Spleen (tissue), 11 donors: ENCODE measurements at regions not wholly inside any gene's neighbourhood (a gene's known extent, or its start where the extent isn't known, plus 50 kb on each side); places are given as distances from the start of the nearest gene placed in this dataset.

Experiments used
- DNase-seq: peaks from one replicate; pipeline ENCODE4 v3.0.0-alpha.2; 2020
- H3K27ac ChIP-seq, 8 donors: fragments of 200-600 bp; sonication (generic) in 7 of 8; 1 replicate in 4 of 8; 2 replicates in 4 of 8; pipeline versions ENCODE4 v1.5.0 to v1.8.0; 2016 to 2021; ENCODE audit warnings: inconsistent platforms in 4 of 8, mild to moderate bottlenecking in 4 of 8, moderate library complexity in 1 of 8
- H3K27me3 ChIP-seq, 7 donors: fragments of 200-600 bp; sonication (generic) in 6 of 7; replicated peaks in 1 of 7; 1 replicate in 4 of 7; 2 replicates in 3 of 7; pipeline versions ENCODE4 v1.5.0 to v1.8.0; 2016 to 2021; ENCODE audit warnings: inconsistent platforms in 3 of 7, mild to moderate bottlenecking in 1 of 7
- H3K36me3 ChIP-seq, 6 donors: fragments of 200-600 bp; sonication (generic) in 5 of 6; 1 replicate in 4 of 6; 2 replicates in 2 of 6; pipeline versions ENCODE4 v1.5.0 to v1.8.0; 2016 to 2021; ENCODE audit warnings: inconsistent platforms in 2 of 6
- H3K4me1 ChIP-seq, 6 donors: fragments of 200-600 bp; sonication (generic) in 5 of 6; 1 replicate in 3 of 6; 2 replicates in 3 of 6; pipeline versions ENCODE4 v1.5.0 to v1.8.0; 2016 to 2021; ENCODE audit warnings: inconsistent platforms in 3 of 6
- H3K4me3 ChIP-seq, 8 donors: fragments of 200-600 bp; sonication (generic) in 7 of 8; 1 replicate in 4 of 8; 2 replicates in 4 of 8; pipeline versions ENCODE4 v1.5.0 to v1.8.0; 2016 to 2021; ENCODE audit warnings: inconsistent platforms in 4 of 8, mild to moderate bottlenecking in 4 of 8, moderate library complexity in 2 of 8
- H3K9me3 ChIP-seq, 8 donors: fragments of 200-600 bp; sonication (generic) in 7 of 8; 1 replicate in 4 of 8; 2 replicates in 4 of 8; pipeline versions ENCODE4 v1.5.0 to v1.8.0; 2016 to 2021; ENCODE audit warnings: inconsistent platforms in 4 of 8
- POLR2A ChIP-seq, 3 donors: fragments of 450-650 bp; IDR thresholded peaks; one replicate each; pipeline ENCODE4 v1.5.1; 2017; ENCODE audit warnings: antibody characterized with exemption in 3 of 3, mild to moderate bottlenecking in 1 of 3
- POLR2AphosphoS5 ChIP-seq, 3 donors: sonication (generic); formaldehyde crosslinking; IDR thresholded peaks; one replicate each; pipeline ENCODE4 v1.5.1; 2017; ENCODE audit warnings: antibody characterized with exemption in 3 of 3
- WGBS, 5 donors: extraction: QIAGEN DNeasy Blood & Tissue Kit in 3 of 5; methylation state at CpG; one replicate each; pipeline versions ENCODE4 v1.1.5 to v1.1.7; 2013 to 2018; 5-methylcytosine and 5-hydroxymethylcytosine counted together
- intact Hi-C: fragments of 100-400 bp; cut with DNase I; formaldehyde crosslinking; loops from one replicate; pipeline ENCODE4 v1.15.0; 2023; ENCODE audit warnings: low total_unique reads
- TF ChIP-seq, protein P1 (sequence below), 11 experiments: fragments of 200-600 bp in 7 of 11; fragments of 450-650 bp in 4 of 11; sonication (generic) in 4 of 11; IDR thresholded peaks in 8 of 11; conservative IDR thresholded peaks in 3 of 11; 1 replicate in 7 of 11; 2 replicates in 4 of 11; pipeline versions ENCODE4 v1.4.0 to v1.8.0; 2016 to 2021; ENCODE audit warnings: antibody characterized with exemption in 11 of 11, inconsistent platforms in 4 of 11, mild to moderate bottlenecking in 1 of 11
- donor health status: healthy with polysubstance abuse.
- donor health status: DM: no; HTN: no; CAD: no; lungs with moderate emphysema.
- donor health status: DM: no; HTN: no; CAD: no.
- donor health status: Bipolar disorder and iron deficiency.
- donor health status: healthy.
- donor health status: DM: no; HTN: no; CAD: no.
- donor health status: DM: yes; HTN: yes; CAD: no.

DNA sequence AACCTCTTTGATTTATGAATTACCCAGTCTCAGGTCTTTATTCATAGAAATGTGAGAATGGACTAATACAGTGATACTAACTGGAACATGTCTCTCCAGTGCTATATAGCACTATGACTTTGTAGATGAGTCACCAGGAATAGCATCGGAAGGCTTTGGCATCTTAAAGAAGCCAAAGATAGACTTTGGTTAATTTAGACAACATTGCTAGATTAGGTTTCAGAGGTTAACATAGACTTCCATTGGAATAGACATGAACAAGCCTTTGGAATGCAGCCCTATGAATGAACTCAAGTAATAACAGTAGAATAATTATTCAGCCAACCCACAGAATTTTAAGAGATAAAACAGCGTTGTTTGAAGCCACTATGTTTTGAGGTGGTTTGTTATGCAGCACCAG lies 169.2 kb downstream of the HGF start:
- Histone ChIP-seq H3K4me1 (peaks cover 0 to 8% (median 0%) of the 10 kb centered on the region in 6 donors), H3K36me3 (no peaks in the 10 kb centered on the region), H3K27ac (no peak overlapping the region), H3K27me3 (no peaks in the 10 kb centered on the region), H3K4me3 (no peak overlapping the region), H3K9me3 (no peaks in the 10 kb centered on the region)
- no peak for DNase-seq
- no peak for TF ChIP-seq POLR2AphosphoS5 (IDR thresholded peaks at IDR 0.05)
- intact Hi-C loops, result no loop called here
- WGBS, 5 donors, result 72 to 94% (median 84%) methylated on average over 2 of the region's 2 CpGs

DNA sequence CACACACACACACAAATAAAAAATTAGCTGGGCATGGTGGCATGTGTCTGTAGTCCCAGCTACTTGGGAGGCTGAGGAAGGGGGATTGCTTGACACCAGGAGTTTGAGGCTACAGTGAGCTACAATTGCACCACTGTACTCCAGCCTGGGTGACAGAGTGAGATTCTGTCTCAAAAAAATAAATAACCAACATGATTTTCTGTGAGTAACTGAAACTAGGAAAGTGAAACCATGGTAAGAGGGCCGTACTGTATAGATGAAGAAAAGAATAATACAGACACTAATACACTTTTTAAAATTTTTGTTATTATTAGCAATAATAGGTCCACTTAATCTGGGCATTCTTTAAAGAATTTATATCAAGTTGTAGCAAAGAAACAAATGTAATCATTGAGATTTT lies 170.9 kb downstream of the HGF start:
- WGBS, 5 donors, result 81 to 92% (median 90%) methylated on average over 1 of the region's 1 CpG
- no peak for DNase-seq
- no peak overlapping the region for H3K4me3 ChIP-seq
- no peaks in the 10 kb centered on the region for H3K27me3 ChIP-seq
- H3K4me1 ChIP-seq, result no peaks in the 10 kb centered on the region
- TF ChIP-seq, protein P1, sequence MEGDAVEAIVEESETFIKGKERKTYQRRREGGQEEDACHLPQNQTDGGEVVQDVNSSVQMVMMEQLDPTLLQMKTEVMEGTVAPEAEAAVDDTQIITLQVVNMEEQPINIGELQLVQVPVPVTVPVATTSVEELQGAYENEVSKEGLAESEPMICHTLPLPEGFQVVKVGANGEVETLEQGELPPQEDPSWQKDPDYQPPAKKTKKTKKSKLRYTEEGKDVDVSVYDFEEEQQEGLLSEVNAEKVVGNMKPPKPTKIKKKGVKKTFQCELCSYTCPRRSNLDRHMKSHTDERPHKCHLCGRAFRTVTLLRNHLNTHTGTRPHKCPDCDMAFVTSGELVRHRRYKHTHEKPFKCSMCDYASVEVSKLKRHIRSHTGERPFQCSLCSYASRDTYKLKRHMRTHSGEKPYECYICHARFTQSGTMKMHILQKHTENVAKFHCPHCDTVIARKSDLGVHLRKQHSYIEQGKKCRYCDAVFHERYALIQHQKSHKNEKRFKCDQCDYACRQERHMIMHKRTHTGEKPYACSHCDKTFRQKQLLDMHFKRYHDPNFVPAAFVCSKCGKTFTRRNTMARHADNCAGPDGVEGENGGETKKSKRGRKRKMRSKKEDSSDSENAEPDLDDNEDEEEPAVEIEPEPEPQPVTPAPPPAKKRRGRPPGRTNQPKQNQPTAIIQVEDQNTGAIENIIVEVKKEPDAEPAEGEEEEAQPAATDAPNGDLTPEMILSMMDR (IDR thresholded peaks at IDR 0.05 in 8 of 11, conservative IDR thresholded peaks at IDR 0.05 in 3 of 11), result no peak
- TF ChIP-seq POLR2AphosphoS5 (IDR thresholded peaks at IDR 0.05) (no peak), POLR2A (IDR thresholded peaks at IDR 0.05) (no peak)
- H3K9me3 ChIP-seq, result no peaks in the 10 kb centered on the region
- H3K27ac ChIP-seq, result no peak overlapping the region
- no peaks in the 10 kb centered on the region for H3K36me3 ChIP-seq
- intact Hi-C loops, result no loop called here

DNA sequence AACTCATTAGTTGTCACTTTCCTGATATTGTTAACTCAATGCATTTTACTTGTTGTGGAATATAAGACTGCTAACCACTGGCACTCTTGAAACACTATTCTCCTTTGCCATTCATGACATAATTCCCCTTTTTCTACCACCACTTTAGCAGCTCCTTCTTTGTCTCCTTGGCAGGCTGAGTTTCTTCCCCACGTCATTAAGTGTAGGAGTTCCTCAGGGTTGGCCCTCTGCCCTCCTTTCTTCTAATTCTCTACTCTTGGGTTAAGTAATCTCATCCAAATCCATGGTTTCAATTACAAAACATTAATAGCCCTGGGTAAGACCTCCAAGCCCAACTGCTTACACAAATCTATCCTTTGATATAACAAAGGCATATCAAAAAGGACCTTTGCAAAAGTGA lies 175.1 kb downstream of the HGF start:
- 44 to 62% (median 56%) methylated on average over 1 of the region's 1 CpG for WGBS, 5 donors
- TF ChIP-seq, protein P1 (IDR thresholded peaks at IDR 0.05 in 8 of 11, conservative IDR thresholded peaks at IDR 0.05 in 3 of 11), result no peak
- TF ChIP-seq POLR2A (IDR thresholded peaks at IDR 0.05) (no peak), POLR2AphosphoS5 (IDR thresholded peaks at IDR 0.05) (no peak)
- Histone ChIP-seq H3K36me3 (no peaks in the 10 kb centered on the region), H3K27me3 (no peaks in the 10 kb centered on the region), H3K9me3 (no peaks in the 10 kb centered on the region), H3K4me3 (no peak overlapping the region), H3K4me1 (no peaks in the 10 kb centered on the region), H3K27ac (no peak overlapping the region)
- intact Hi-C loops, result no loop called here
- DNase-seq, result no peak

DNA sequence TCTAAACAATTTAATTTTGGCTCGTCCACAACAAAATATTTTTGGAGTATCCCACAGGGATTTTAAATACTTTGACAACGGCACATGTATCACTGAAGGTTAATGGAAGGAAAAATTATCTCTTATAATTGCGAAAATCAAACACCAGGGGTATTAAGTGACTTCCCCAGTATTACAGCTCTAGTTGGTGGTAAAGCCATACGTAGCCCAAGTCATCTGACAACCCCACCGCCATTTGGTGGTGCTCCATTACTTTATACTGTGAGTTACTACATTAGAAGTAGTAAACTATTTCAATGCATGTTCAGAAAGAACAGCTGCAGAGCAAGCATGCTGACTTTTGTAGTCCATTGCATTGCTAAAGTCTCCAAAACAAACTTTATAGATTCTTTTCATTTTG lies 179.7 kb downstream of the HGF start:
- WGBS, 5 donors, result 70 to 83% (median 76%) methylated on average over 5 of the region's 5 CpGs
- Histone ChIP-seq H3K4me3 (no peak overlapping the region), H3K27ac (no peak overlapping the region), H3K36me3 (no peaks in the 10 kb centered on the region), H3K27me3 (no peaks in the 10 kb centered on the region), H3K9me3 (no peaks in the 10 kb centered on the region), H3K4me1 (no peaks in the 10 kb centered on the region)
- DNase-seq, result no peak
- intact Hi-C loops, result no loop called here
- TF ChIP-seq POLR2AphosphoS5 (IDR thresholded peaks at IDR 0.05), result no peak
- TF ChIP-seq, protein P1 (IDR thresholded peaks at IDR 0.05 in 8 of 11, conservative IDR thresholded peaks at IDR 0.05 in 3 of 11), result no peak
- no peak for TF ChIP-seq POLR2A (IDR thresholded peaks at IDR 0.05)

DNA sequence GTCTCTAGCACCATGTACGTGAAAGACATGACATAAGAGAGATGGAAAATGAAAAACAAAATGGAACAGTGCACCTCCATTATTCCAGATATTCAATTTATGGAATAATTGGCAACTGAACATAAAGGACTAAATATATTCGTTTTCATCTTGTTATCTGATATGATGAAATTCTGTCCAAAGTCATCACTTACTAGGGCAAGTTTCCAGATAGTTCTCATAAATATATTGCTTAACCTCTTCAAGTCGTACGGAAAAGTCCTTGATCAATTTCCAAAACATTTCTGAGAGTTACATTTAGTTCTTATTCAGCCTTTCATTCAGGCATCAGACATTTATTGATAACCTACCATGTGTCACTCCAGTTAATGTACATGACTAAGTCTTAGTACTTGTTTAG lies 185.2 kb downstream of the HGF start:
- WGBS, 5 donors, result 67 to 78% (median 70%) methylated on average over 4 of the region's 4 CpGs
- intact Hi-C loops, result no loop called here
- no peak overlapping the region for H3K4me3 ChIP-seq
- no peaks in the 10 kb centered on the region for H3K27me3 ChIP-seq
- H3K27ac ChIP-seq, result no peak overlapping the region
- no peak for DNase-seq
- H3K4me1 ChIP-seq, result no peaks in the 10 kb centered on the region
- H3K9me3 ChIP-seq, result no peaks in the 10 kb centered on the region
- no peaks in the 10 kb centered on the region for H3K36me3 ChIP-seq
- TF ChIP-seq POLR2AphosphoS5 (IDR thresholded peaks at IDR 0.05) (no peak), POLR2A (IDR thresholded peaks at IDR 0.05) (no peak)
- TF ChIP-seq, protein P1 (IDR thresholded peaks at IDR 0.05 in 8 of 11, conservative IDR thresholded peaks at IDR 0.05 in 3 of 11), result no peak
